Stimulated activated CD4-positive, alpha-beta T cell treated with anti-CD3 and anti-CD28 coated beads, Interleukin-1b, Interleukin-23, amount 100 ng/mL, for 24 hours (primary cell): ENCODE measurements at regions not wholly inside any gene's neighbourhood (a gene's known extent, or its start where the extent isn't known, plus 50 kb on each side); places are given as distances from the start of the nearest gene placed in this dataset.

Experiments used
- DNase-seq, 4 experiments: peaks; one replicate each; pipeline ENCODE4 v3.0.0-alpha.2; 2020; ENCODE audit warnings: low read depth in 4 of 4, low spot score in 1 of 4

DNA sequence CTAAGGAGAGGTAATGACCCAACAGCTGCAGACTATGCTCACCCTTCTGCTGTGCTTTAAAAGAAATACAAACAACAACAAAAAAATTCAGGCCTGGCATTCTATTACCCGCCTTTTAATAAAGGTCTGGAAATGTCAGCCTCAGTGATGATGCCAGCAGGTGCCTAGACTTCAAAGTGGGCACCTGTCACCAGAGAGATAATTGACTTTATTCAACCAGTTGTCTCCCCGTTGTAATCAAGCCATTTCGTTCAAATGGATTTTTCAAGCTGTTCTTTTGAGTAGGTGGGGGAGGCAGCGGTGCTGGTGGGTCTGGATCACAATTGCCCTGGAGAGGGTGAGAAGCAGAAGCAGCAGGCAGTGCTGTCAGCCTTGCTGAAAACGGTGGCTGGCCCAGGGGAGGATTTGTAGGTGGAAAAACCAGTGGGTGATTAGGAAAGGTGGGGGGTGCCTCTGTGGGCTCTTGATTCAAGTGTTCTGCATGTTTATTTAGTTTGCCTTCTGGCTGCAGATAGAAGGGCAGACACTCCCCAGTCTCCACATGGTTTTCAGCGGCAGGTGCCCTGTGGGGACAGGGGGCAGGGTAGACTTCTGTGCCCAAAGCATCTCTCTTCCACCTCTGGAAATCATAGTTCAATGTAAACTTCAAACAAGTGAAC, 300.2 kb upstream of the SLCO3A1 start:
- no peak for DNase-seq

- DNase-seq: no peak
These were observed 298.2 kb upstream of the SLCO3A1 start for GRCh38 chr15:91555312-91555711.

GRCh38 chr15:91556926-91557325, 296.6 kb upstream of the SLCO3A1 start:
- no peak for DNase-seq

DNA sequence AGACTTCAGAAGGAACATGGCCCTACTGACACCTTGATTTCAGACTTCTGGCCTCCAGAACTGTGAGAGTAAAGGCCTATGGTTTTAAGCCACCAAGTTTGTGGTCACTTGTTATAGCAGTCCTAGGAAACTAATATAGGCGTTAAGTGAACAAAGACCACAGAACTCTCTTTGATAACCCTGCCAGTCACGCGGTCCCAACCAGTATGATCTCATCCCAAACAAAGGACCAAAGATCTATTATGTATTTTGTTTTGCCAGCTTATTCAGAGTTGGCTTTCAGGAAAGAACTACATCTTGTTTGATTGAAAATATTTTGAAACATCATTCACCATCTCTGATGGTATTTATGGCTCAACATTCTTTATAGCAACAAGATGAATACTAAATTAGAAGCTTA, 294.4 kb upstream of the SLCO3A1 start:
- no peak for DNase-seq

GRCh38 chr15:91561371-91562100, 292.0 kb upstream of the SLCO3A1 start:
- DNase-seq: no peak

GRCh38 chr15:91562698-91563097, 290.8 kb upstream of the SLCO3A1 start:
- DNase-seq: no peak

DNA sequence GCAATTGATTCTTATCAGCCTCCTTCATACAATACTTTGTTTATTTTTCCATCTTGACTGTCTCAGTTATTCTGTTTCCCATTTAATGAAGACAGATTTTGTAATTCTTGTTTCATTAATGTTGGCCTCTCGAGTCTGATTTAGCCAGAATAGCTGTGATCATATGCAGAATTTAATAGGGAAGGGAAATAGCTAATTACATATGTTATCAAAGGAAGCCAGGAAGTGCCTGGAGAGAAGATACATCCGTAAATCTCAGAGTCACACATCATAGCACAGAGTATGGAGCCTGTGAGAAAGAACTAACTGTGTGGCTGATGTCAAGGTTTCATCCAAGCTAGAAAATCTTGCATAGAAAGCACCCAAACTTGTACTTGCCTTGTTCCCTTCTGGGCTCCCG, 288.9 kb upstream of the SLCO3A1 start:
- DNase-seq: no peak

DNA sequence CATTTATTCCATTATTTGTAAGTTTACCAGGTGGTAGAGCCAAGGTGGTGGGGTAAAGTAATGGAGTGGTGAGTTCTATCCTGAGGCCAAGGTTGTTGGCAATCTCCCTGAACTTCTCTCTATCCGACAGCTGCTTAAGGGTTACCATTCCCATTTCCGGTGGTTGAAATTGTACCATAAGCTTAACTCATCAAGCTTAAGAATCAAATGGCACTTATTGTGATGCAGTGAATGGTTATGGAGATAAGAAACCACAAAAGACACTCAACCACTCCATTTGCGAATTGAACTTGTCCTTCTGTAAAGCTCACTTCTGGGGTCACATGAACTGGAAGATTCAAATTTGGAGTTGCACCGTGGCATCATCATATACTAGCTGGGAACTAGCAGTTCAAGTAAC, 287.4 kb upstream of the SLCO3A1 start:
- no peak for DNase-seq

- DNase-seq: no peak
These were observed 285.5 kb upstream of the SLCO3A1 start for GRCh38 chr15:91568036-91568435.

DNA sequence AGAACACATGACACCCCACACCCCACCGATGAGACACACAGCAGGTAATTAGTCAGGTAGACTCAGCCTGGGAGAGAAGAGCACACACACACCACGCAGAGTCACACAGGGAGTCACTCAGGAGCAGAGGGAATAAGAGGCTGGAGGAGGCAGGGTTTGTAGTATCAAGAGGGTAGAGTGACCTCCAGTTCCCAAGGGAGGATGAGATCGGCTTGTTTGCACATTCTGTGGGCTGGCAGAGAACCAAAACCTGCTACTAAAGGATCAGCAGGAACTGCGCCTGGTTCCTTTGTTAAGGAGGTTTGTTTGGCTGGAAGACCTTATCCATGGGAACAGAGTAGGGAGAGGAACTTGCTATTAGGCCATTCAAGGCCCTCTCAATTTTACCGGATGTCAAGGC, 281.4 kb upstream of the SLCO3A1 start:
- DNase-seq: no peak

DNA sequence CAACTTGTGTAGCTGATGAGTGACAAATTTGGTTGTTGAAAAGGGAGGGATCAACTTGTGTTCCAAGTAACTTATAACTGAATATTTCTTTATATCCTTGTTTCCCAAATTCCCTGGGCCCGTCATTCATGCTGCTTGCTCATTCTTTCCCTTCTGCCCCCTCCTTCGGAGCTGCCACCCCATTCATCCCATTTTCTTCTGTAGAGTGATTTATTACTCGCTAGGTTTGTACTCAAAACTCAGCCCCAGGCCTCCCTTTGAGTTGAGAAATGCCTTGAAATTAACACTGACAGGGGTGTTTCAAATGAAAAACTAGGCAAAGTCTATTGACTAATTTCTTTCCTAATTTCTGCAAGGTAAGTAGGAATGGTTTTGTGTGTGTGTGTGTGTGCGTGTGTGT, 277.4 kb upstream of the SLCO3A1 start:
- no peak for DNase-seq

- no peak for DNase-seq
These were observed 275.0 kb upstream of the SLCO3A1 start for GRCh38 chr15:91578511-91578910.

- DNase-seq: no peak
These were observed 268.6 kb upstream of the SLCO3A1 start for GRCh38 chr15:91584895-91585294.

GRCh38 chr15:91586560-91586959, 266.9 kb upstream of the SLCO3A1 start:
- DNase-seq: no peak

GRCh38 chr15:91589360-91589759, 264.1 kb upstream of the SLCO3A1 start:
- peak in 1 of 4 experiments; percentile 2 for DNase-seq

DNA sequence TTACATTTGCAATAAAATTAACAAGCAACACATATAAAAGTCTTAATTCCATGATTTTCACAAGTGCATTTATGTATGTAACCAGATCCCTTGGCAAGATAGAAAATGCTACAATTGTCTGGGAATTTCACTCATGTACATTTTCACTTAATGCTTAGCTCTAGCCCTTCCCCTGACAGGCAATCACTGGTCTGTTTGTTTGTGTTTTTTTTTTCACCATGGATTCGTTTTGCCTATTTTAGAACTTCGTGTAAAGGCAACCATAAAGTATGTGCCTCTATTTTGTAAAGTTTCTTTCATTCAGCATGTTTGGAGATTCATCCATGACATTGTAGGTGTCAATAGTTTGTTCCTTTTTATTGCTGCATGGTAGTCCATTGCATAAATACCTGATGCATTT, 260.9 kb upstream of the SLCO3A1 start:
- DNase-seq: no peak

DNA sequence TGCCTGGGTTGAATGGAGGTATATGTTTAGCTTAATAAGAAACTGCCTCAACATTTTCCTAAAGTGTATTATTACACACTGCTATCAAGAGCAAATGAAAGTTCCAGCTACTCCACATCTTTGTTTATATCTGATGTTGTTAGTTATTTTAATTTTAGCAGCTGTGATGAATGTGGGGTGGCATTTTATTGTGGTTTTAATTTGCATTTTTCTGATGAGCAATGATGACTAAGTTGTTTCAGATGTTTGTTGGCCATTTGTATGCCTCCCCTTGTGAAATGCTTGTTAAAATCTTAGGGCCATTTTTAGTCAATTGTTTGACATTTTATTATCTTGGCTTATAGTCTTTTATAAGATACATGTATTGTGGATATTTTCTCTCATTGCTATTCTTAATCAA, 260.4 kb upstream of the SLCO3A1 start:
- no peak for DNase-seq

- no peak for DNase-seq
These were observed 259.9 kb upstream of the SLCO3A1 start for GRCh38 chr15:91593653-91594052.

DNA sequence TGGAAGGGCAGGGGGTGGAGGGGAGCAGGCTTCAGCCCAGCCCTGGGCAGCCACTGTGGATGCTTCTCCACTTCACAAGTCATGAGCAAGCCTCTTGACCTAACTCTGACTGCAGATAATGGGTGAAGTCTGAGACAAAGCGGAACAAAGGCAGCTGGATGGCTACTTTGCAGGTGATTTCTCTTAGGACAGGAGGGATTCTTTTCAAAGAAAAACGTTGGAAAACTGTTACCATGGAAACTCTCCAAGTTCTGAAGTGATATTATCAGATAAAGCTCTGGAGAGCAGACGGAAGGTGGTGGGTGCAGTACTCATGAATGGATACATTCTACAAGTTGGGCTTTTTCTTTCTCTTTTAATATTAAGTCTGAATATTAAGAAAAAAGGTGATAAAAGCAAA, 254.2 kb upstream of the SLCO3A1 start:
- DNase-seq: no peak

GRCh38 chr15:91603384-91604080, 250.0 kb upstream of the SLCO3A1 start:
- DNase-seq: no peak

- no peak for DNase-seq
These were observed 249.4 kb upstream of the SLCO3A1 start for GRCh38 chr15:91604122-91604521.

GRCh38 chr15:91605576-91605975, 247.9 kb upstream of the SLCO3A1 start:
- DNase-seq: no peak
